Fibroblast of peridontal ligament (primary cell): ENCODE measurements at regions not wholly inside any gene's neighbourhood (a gene's known extent, or its start where the extent isn't known, plus 50 kb on each side); places are given as distances from the start of the nearest gene placed in this dataset.

Experiments used
- DNase-seq: peaks from one replicate; pipeline ENCODE4 v3.0.0-alpha.2; 2010; ENCODE audit errors: extremely low read depth

DNA sequence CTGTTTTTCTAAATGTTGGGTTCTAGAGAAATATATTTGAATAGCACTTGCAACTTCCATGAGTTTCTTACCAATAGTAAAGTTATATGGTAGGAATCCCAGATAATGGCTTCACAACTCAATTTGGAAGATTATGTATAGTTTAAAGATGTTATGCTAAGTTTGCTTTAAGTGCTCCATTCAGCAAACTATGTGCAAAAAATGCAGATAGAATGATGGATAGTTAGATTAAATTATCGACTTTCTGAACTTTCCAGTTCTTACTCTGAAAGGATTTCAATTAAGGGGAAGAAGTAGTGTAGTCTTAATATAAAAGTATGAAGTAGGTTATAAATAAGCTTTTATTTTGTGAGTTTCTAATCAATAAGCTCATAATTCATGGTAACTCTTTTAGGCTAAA, 60.7 kb upstream of the NFKB1 start:
- DNase-seq = no peak

DNA sequence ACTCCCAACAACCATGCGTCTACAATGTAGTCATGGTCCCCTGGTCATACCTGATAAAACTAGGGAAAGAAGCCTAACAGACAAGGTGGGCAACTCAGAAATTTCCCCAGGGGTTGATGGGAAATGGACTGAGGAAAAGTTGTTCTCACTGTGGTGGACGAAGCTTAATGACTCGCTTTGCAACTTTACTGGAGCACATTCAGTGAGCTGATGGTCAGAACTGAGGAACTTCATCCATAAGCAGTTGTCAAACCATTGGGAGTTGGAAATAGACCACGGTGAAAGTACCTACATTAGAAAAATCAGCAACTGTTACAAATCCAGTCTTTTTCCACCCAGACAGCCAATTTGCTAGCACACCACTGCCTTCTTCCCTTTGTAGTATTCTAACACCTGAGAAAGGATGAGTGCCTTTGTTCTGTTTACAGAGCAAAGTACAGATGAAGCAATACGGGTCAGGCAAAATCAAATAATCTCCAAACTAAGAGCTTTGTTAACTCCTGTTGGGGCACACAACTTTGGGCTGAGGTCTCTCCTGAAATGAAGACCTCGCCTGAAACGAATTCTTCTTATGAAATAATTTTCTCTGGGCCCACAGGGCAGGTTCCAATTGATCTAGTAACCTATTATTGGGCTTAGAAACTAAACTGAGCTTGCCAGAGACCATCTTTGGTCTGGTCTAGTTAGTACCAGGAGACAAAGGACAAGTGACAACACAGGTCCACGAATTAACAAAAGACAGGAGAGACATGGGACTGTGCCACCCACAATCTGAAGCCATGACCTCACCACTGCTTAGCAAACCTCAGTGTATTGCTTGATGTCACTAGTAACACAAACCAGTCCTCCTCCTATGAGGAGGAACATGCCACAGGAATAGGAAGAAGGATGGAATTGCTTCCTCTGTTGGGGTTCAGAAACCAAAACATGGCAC, 58.9 kb upstream of the NFKB1 start:
- DNase-seq = no peak

DNA sequence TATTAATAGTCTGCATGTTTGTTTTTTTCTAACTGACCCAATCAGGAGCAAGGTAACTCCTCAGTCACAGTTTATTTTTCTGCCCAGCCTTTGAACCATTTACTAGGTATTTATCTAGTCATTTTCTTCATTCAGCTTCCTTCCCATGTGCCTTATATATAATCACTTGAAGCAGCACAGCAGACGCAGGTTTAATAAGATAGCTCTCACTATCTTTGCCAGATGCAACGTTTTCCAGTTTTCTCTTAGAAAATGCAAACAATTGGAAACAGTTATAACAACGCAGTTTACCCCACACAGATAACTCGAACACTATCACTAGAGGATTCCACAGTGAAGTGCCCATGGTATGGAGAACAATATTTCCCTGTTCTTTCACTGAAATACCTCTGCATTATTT, 56.4 kb upstream of the NFKB1 start:
- DNase-seq = no peak

DNA sequence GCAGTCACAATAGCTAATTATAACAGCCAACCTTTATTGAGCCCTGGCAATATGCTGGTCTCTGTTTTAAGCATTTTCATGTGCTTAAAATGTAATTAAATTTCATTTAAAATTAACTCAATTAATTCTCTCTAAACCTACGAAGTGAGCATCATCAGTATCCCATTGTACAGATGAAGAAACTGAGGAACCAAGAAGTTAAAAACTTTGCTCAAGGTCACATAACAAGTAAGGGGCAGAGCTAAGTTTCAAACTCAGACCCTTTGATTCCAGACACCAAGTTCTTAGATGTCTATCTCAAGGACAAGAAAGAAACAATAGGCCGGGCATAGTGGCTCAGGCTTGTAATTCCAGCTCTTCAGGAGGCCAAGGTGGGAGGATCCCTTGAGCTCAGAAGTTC, 55.9 kb upstream of the NFKB1 start:
- DNase-seq = no peak

DNA sequence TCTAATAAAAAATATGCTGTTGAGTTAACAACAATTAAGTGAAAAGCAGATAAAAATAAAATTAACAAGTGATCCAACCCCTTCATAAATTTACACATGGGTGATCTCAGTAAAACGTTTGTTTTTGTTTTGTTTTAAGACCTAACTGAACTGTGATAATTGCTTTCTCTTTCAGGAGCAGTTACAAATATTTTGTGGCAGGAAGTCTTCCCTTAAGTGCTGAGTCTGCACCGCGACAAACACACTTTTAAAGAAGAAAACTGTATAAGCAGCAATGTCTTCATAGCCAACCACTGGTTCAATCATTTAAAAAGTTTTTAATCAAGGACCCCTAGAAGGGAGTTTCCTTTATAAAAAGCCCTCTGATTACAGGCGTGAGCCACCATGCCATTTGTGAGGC, 53.7 kb upstream of the NFKB1 start:
- DNase-seq = no peak

DNA sequence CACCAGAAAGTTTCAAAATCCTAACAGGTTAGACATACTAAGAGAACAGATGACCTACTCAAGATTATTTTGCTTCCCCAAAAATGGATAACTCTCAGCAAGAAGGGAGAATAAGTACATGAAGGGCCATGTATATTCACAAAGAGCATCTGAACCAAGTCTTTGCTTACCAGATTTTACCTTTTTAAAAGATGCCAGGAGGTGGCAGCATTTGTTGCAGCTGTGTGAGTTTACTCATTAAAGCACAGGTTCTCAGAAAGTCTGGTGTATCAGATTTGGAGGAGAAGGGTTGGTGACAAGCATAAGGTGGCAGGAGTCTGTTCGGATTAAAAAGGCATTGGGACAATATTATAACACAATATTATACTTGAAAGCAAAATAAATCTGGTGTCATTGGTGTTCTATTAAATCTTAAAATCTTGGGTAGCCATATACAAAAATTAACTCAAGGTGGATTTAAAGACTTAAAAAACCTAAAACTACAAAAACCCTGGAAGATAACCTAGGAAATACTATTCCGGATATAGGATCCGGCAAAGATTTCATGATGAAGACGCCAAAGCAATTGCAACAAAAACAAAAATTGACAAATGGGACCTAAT, 51.3 kb upstream of the NFKB1 start:
- DNase-seq = peak; percentile 78

DNA sequence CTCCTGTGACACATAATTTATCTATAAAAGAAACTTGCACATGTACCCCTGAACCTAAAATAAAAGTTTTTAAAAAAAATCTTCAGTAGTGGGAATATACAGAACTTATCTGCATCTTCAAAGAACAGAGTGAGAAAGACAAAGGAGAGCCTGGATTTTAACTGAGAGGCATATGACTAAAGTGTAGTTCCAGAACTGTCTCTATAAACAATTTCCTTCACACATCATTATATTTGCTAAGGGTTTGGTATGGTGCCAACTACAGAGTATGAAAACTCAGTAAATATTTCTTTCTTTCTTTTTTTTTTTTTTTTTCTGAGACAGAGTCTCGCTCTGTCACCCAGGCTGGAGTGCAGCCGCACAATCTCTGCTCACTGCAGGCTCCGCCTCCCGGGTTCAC, 49.9 kb upstream of the NFKB1 start:
- DNase-seq = no peak
